CD4-positive, CD25-positive, alpha-beta regulatory T cell (primary cell): ENCODE measurements at regions not wholly inside any gene's neighbourhood (a gene's known extent, or its start where the extent isn't known, plus 50 kb on each side); places are given as distances from the start of the nearest gene placed in this dataset.
A peak's percentile ranks its signal among the peaks of the same experiment; 100 is the strongest.

Source experiments
- ATAC-seq, 2 donors: fragments of 150-1000 bp; cut with Tn5 transposase; one replicate each; pipeline ENCODE4 v1.10.0; 2021; ENCODE audit warnings: low read depth in 2 of 2, moderate number of reproducible peaks in 2 of 2, moderate library complexity in 1 of 2
- DNase-seq, 3 donors: peaks; one replicate each; pipeline versions ENCODE4 v3.0.0 to v3.0.0-alpha.2; 2012 to 2022; ENCODE audit warnings: mixed read lengths in 1 of 3
- H3K27ac ChIP-seq: one replicate; pipeline ENCODE4 v1.7.0; 2013; ENCODE audit warnings: mild to moderate bottlenecking, low read length; ENCODE audit not compliant: insufficient read depth, poor library complexity, severe bottlenecking
- H3K27me3 ChIP-seq: one replicate; pipeline ENCODE4 v1.7.0; 2013; ENCODE audit warnings: low read length; ENCODE audit not compliant: control insufficient read depth, insufficient read depth
- H3K36me3 ChIP-seq: one replicate; pipeline ENCODE4 v1.7.0; 2013; ENCODE audit warnings: mild to moderate bottlenecking, low read length, moderate library complexity; ENCODE audit not compliant: control insufficient read depth, insufficient read depth
- H3K4me1 ChIP-seq: 2 replicates; pipeline ENCODE4 v1.7.0; 2013; ENCODE audit warnings: mild to moderate bottlenecking, low read length; ENCODE audit not compliant: insufficient read depth, control insufficient read depth, poor library complexity, severe bottlenecking
- H3K4me3 ChIP-seq: one replicate; pipeline ENCODE4 v1.7.0; 2013; ENCODE audit warnings: low read depth, mild to moderate bottlenecking, low read length, moderate library complexity
- H3K9me3 ChIP-seq, 2 experiments: 1 replicate in 1 of 2; 2 replicates in 1 of 2; pipeline ENCODE4 v1.7.0; 2013; ENCODE audit warnings: low read length in 2 of 2, mild to moderate bottlenecking in 1 of 2, moderate library complexity in 1 of 2; ENCODE audit not compliant: control insufficient read depth in 2 of 2
- H3K27ac Mint-ChIP-seq, 3 donors: one replicate each; pipeline ENCODE4 v1.8.0; 2020 to 2022; ENCODE audit warnings: mild to moderate bottlenecking in 3 of 3, mixed read lengths in 3 of 3, moderate library complexity in 2 of 3
- H3K27me3 Mint-ChIP-seq: one replicate; pipeline ENCODE4 v1.8.0; 2022; ENCODE audit warnings: mild to moderate bottlenecking, mixed read lengths
- H3K36me3 Mint-ChIP-seq: one replicate; pipeline ENCODE4 v1.8.0; 2020; ENCODE audit warnings: mixed read lengths
- H3K4me1 Mint-ChIP-seq, 4 donors: one replicate each; pipeline ENCODE4 v1.8.0; 2020 to 2022; ENCODE audit warnings: mixed read lengths in 4 of 4, mild to moderate bottlenecking in 1 of 4
- H3K4me3 Mint-ChIP-seq, 4 donors: one replicate each; pipeline ENCODE4 v1.8.0; 2020 to 2022; ENCODE audit warnings: mild to moderate bottlenecking in 4 of 4, mixed read lengths in 4 of 4, moderate library complexity in 3 of 4
- H3K9me3 Mint-ChIP-seq, 7 donors: one replicate each; pipeline ENCODE4 v1.8.0; 2020 to 2022; ENCODE audit warnings: mixed read lengths in 7 of 7, mild to moderate bottlenecking in 3 of 7, moderate library complexity in 2 of 7

GRCh38 chrX:124467202-124467601 lies 120.8 kb downstream of the SH2D1A start:
- Mint-ChIP-seq H3K27me3 (peaks cover 4% of the 10 kb centered on the region), H3K9me3 (no peaks in the 10 kb centered on the region), H3K36me3 (no peaks in the 10 kb centered on the region), H3K27ac (no peak overlapping the region), H3K4me1 (no peaks in the 10 kb centered on the region), H3K4me3 (no peak overlapping the region)
- no peak overlapping the region for H3K4me3 ChIP-seq
- H3K27ac ChIP-seq: no peak overlapping the region
- no peaks in the 10 kb centered on the region for H3K36me3 ChIP-seq
- H3K9me3 ChIP-seq: no peaks in the 10 kb centered on the region
- no peaks in the 10 kb centered on the region for H3K4me1 ChIP-seq
- ATAC-seq (no peak), DNase-seq (no peak)
- no peaks in the 10 kb centered on the region for H3K27me3 ChIP-seq

GRCh38 chrX:124475358-124475757 lies 129.0 kb downstream of the SH2D1A start:
- H3K9me3 ChIP-seq: no peaks in the 10 kb centered on the region
- H3K9me3 Mint-ChIP-seq: peaks cover 0 to 1% (median 0%) of the 10 kb centered on the region in 7 donors
- H3K36me3 Mint-ChIP-seq: no peaks in the 10 kb centered on the region
- H3K27ac ChIP-seq: no peak overlapping the region
- ATAC-seq (no peak), DNase-seq (no peak)
- no peaks in the 10 kb centered on the region for H3K4me1 ChIP-seq
- no peak overlapping the region for H3K4me3 ChIP-seq
- H3K27me3 ChIP-seq: no peaks in the 10 kb centered on the region
- H3K27ac Mint-ChIP-seq: peak overlapping the region in 1 of 3 donors; percentile 38
- no peaks in the 10 kb centered on the region for H3K4me1 Mint-ChIP-seq
- H3K36me3 ChIP-seq: no peaks in the 10 kb centered on the region
- no peak overlapping the region for H3K4me3 Mint-ChIP-seq
- H3K27me3 Mint-ChIP-seq: no peaks in the 10 kb centered on the region

- Histone ChIP-seq H3K27ac (no peak overlapping the region), H3K4me1 (no peaks in the 10 kb centered on the region), H3K36me3 (no peaks in the 10 kb centered on the region), H3K4me3 (no peak overlapping the region), H3K9me3 (no peaks in the 10 kb centered on the region), H3K27me3 (no peaks in the 10 kb centered on the region)
- peaks cover 0 to 1% (median 0%) of the 10 kb centered on the region in 7 donors for H3K9me3 Mint-ChIP-seq
- H3K4me3 Mint-ChIP-seq: no peak overlapping the region
- no peaks in the 10 kb centered on the region for H3K36me3 Mint-ChIP-seq
- DNase-seq (no peak), ATAC-seq (no peak)
- H3K27ac Mint-ChIP-seq: no peak overlapping the region
- no peaks in the 10 kb centered on the region for H3K27me3 Mint-ChIP-seq
- H3K4me1 Mint-ChIP-seq: no peaks in the 10 kb centered on the region
Observed at GRCh38 chrX:124476562-124476961, 130.2 kb downstream of the SH2D1A start.

GRCh38 chrX:124478046-124478445 lies 131.7 kb downstream of the SH2D1A start:
- H3K9me3 ChIP-seq: no peaks in the 10 kb centered on the region
- no peaks in the 10 kb centered on the region for H3K36me3 ChIP-seq
- Mint-ChIP-seq H3K27me3 (no peaks in the 10 kb centered on the region), H3K27ac (no peak overlapping the region), H3K4me1 (no peaks in the 10 kb centered on the region), H3K36me3 (no peaks in the 10 kb centered on the region), H3K4me3 (no peak overlapping the region), H3K9me3 (peaks cover 0 to 1% (median 0%) of the 10 kb centered on the region in 7 donors)
- no peak overlapping the region for H3K27ac ChIP-seq
- no peaks in the 10 kb centered on the region for H3K4me1 ChIP-seq
- no peak overlapping the region for H3K4me3 ChIP-seq
- DNase-seq: no peak
- no peaks in the 10 kb centered on the region for H3K27me3 ChIP-seq
- ATAC-seq: no peak

GRCh38 chrX:124488412-124489161 lies 142.2 kb downstream of the SH2D1A start:
- H3K4me3 ChIP-seq: no peak overlapping the region
- H3K9me3 ChIP-seq: no peaks in the 10 kb centered on the region
- ATAC-seq (no peak), DNase-seq (no peak)
- H3K36me3 ChIP-seq: no peaks in the 10 kb centered on the region
- no peak overlapping the region for H3K27ac ChIP-seq
- H3K36me3 Mint-ChIP-seq: no peaks in the 10 kb centered on the region
- H3K27ac Mint-ChIP-seq: no peak overlapping the region
- H3K9me3 Mint-ChIP-seq: no peaks in the 10 kb centered on the region
- H3K4me3 Mint-ChIP-seq: no peak overlapping the region
- H3K27me3 Mint-ChIP-seq: peaks cover 4% of the 10 kb centered on the region
- H3K4me1 Mint-ChIP-seq: no peaks in the 10 kb centered on the region
- no peaks in the 10 kb centered on the region for H3K4me1 ChIP-seq
- H3K27me3 ChIP-seq: no peaks in the 10 kb centered on the region

- Mint-ChIP-seq H3K36me3 (no peaks in the 10 kb centered on the region), H3K27me3 (peaks cover 4% of the 10 kb centered on the region), H3K9me3 (no peaks in the 10 kb centered on the region), H3K4me1 (no peaks in the 10 kb centered on the region), H3K4me3 (no peak overlapping the region), H3K27ac (no peak overlapping the region)
- H3K4me1 ChIP-seq: no peaks in the 10 kb centered on the region
- no peak overlapping the region for H3K4me3 ChIP-seq
- no peaks in the 10 kb centered on the region for H3K9me3 ChIP-seq
- ATAC-seq (no peak), DNase-seq (no peak)
- H3K27ac ChIP-seq: no peak overlapping the region
- H3K27me3 ChIP-seq: no peaks in the 10 kb centered on the region
- no peaks in the 10 kb centered on the region for H3K36me3 ChIP-seq
Observed at GRCh38 chrX:124493984-124494383, 147.6 kb downstream of the SH2D1A start.

- Histone ChIP-seq H3K9me3 (no peaks in the 10 kb centered on the region), H3K27me3 (no peaks in the 10 kb centered on the region), H3K4me3 (no peak overlapping the region), H3K4me1 (no peaks in the 10 kb centered on the region), H3K27ac (no peak overlapping the region), H3K36me3 (no peaks in the 10 kb centered on the region)
- no peak overlapping the region for H3K27ac Mint-ChIP-seq
- DNase-seq (no peak), ATAC-seq (no peak)
- no peak overlapping the region for H3K4me3 Mint-ChIP-seq
- H3K36me3 Mint-ChIP-seq: no peaks in the 10 kb centered on the region
- no peaks in the 10 kb centered on the region for H3K27me3 Mint-ChIP-seq
- H3K4me1 Mint-ChIP-seq: peaks cover 0 to 2% (median 0%) of the 10 kb centered on the region in 4 donors
- H3K9me3 Mint-ChIP-seq: no peaks in the 10 kb centered on the region
Observed at GRCh38 chrX:124497386-124497785, 151.0 kb downstream of the SH2D1A start.

- no peak for ATAC-seq
Observed at GRCh38 chrX:124501586-124501985, 155.2 kb downstream of the SH2D1A start.

More at GRCh38 chrX:124501586-124501985, 155.2 kb downstream of the SH2D1A start:
- no peak for DNase-seq
- Mint-ChIP-seq H3K36me3 (no peaks in the 10 kb centered on the region), H3K9me3 (no peaks in the 10 kb centered on the region), H3K27me3 (no peaks in the 10 kb centered on the region), H3K27ac (no peak overlapping the region), H3K4me1 (peaks cover 0 to 2% (median 0%) of the 10 kb centered on the region in 4 donors), H3K4me3 (no peak overlapping the region)
- H3K36me3 ChIP-seq: no peaks in the 10 kb centered on the region
- no peaks in the 10 kb centered on the region for H3K4me1 ChIP-seq
- H3K4me3 ChIP-seq: no peak overlapping the region
- H3K27ac ChIP-seq: no peak overlapping the region
- no peaks in the 10 kb centered on the region for H3K27me3 ChIP-seq
- no peaks in the 10 kb centered on the region for H3K9me3 ChIP-seq
